Prostate gland (tissue), 2 donors: ENCODE measurements at regions not wholly inside any gene's neighbourhood (a gene's known extent, or its start where the extent isn't known, plus 50 kb on each side); places are given as distances from the start of the nearest gene placed in this dataset.

Experiments
- CTCF ChIP-seq, 4 experiments: fragments of 200-600 bp in 2 of 4; fragments of 450-650 bp in 2 of 4; sonication (generic) in 2 of 4; IDR thresholded peaks; 1 replicate in 3 of 4; 2 replicates in 1 of 4; pipeline ENCODE4 v1.5.1; 2016 to 2019; ENCODE audit warnings: antibody characterized with exemption in 4 of 4, mild to moderate bottlenecking in 2 of 4, moderate library complexity in 2 of 4
- POLR2A ChIP-seq: fragments of 450-650 bp; IDR thresholded peaks from one replicate; pipeline ENCODE4 v1.6.1; 2016; ENCODE audit warnings: antibody characterized with exemption, mild to moderate bottlenecking
- POLR2AphosphoS5 ChIP-seq: sonication (generic); formaldehyde crosslinking; IDR thresholded peaks from one replicate; pipeline ENCODE4 v1.6.1; 2017; ENCODE audit warnings: antibody characterized with exemption

GRCh38 chr6:23176883-23177282 is 607.5 kb downstream of the HDGFL1 start:
- TF ChIP-seq POLR2A (no peak), POLR2AphosphoS5 (no peak), CTCF (IDR thresholded peaks at IDR 0.05) (no peak)
